Stimulated activated CD8-positive, alpha-beta memory T cell treated with anti-CD3 and anti-CD28 coated beads, Interleukin-12 subunit alpha, Interleukin-12 subunit beta, amount 100 ng/mL, for 24 hours (primary cell): ENCODE measurements at regions not wholly inside any gene's neighbourhood (a gene's known extent, or its start where the extent isn't known, plus 50 kb on each side); places are given as distances from the start of the nearest gene placed in this dataset.

Experiments
- DNase-seq: peaks from one replicate; pipeline ENCODE4 v3.0.0-alpha.2; 2020; ENCODE audit errors: extremely low read depth

GRCh38 chr2:126568734-126569133, 87.2 kb upstream of the GYPC start:
- no peak for DNase-seq

GRCh38 chr2:126571403-126571802, 84.6 kb upstream of the GYPC start:
- no peak for DNase-seq

GRCh38 chr2:126575631-126576030, 80.3 kb upstream of the GYPC start:
- DNase-seq = no peak

- DNase-seq = no peak
These were observed 76.1 kb upstream of the GYPC start for GRCh38 chr2:126579868-126580267.

GRCh38 chr2:126586317-126586716, 69.6 kb upstream of the GYPC start:
- DNase-seq = no peak

- DNase-seq = no peak
These were observed 56.9 kb upstream of the GYPC start for GRCh38 chr2:126599062-126599461.

GRCh38 chr2:126600742-126601141, 55.2 kb upstream of the GYPC start:
- no peak for DNase-seq

GRCh38 chr2:126602334-126602733, 53.6 kb upstream of the GYPC start:
- no peak for DNase-seq
